ENCODE measurements at regions not wholly inside any gene's neighbourhood (a gene's known extent, or its start where the extent isn't known, plus 50 kb on each side); places are given as distances from the start of the nearest gene placed in this dataset.
A peak's percentile ranks its signal among the peaks of the same experiment; 100 is the strongest.

DNA sequence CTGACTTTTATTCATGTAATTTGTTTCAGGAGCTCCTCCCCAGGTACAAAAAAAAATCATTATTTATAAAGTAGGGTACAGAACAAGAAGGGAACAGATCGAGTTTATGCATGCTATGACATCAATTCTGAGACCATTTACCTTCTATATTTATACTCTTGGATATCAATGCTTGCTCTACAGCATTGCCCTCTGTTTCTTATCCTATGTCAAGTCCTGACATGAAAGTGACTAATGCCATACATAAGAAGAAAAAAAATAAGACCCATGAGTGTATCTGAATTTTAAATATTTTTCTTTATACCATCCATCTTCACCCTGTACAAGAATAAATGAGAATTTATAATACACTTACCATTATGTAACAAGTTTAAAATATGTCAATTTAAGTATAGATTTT lies 2016.3 kb upstream of the CDH9 start:
- TF ChIP-seq CTCF (IDR thresholded peaks at IDR 0.05) (no peak), EZH2 (IDR thresholded peaks at IDR 0.05) (no peak), EZH2phosphoT487 (IDR thresholded peaks at IDR 0.05) (no peak)
- Histone ChIP-seq H2AFZ (replicated peaks) (no peak overlapping the region), H3K4me1 (no peaks in the 10 kb centered on the region), H3K36me3 (no peaks in the 10 kb centered on the region), H3K4me2 (no peak overlapping the region), H3K27me3 (no peaks in the 10 kb centered on the region), H3K4me3 (no peak overlapping the region), H3K79me2 (ENCODE audit: low read depth) (no peaks in the 10 kb centered on the region), H3K9me3 (ENCODE audit: low read depth) (no peaks in the 10 kb centered on the region), H3K27ac (no peak overlapping the region), H3F3A (ENCODE audit: low read depth) (no peaks in the 10 kb centered on the region), H3K9ac (no peak overlapping the region), H4K20me1 (ENCODE audit: low read depth) (no peaks in the 10 kb centered on the region)
- Mint-ChIP-seq H3K27ac (no peak overlapping the region), H3K4me1 (no peaks in the 10 kb centered on the region), H3K27me3 (ENCODE audit: insufficient read depth, low read depth) (no peaks in the 10 kb centered on the region), H3K36me3 (no peaks in the 10 kb centered on the region), H3K9me3 (no peaks in the 10 kb centered on the region), H3K4me3 (no peak overlapping the region)
- DNase-seq (ENCODE audit: low spot score), result no peak

DNA sequence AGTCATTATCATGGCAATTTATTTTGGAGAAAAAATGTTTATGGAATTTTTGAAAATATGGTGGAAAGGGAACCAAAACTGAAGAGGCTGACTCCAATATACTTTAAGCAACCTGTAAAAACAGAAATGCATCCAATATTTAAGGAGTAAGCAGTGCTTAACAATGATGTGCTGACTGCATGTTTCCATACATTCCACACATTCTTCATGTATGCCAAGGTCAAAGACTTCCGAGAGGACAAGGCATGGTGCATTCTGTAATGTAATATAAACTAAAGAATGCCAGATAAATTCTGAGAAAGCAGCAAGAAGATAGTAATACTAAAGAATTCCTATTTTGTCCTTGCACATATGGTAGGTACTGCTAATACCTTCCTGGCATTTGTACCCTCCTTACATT lies 2015.9 kb upstream of the CDH9 start:
- no peaks in the 10 kb centered on the region for H3K27me3 ChIP-seq
- H3K4me3 ChIP-seq, result no peak overlapping the region
- no peaks in the 10 kb centered on the region for H3K36me3 Mint-ChIP-seq
- no peak overlapping the region for H3K27ac Mint-ChIP-seq
- H3K4me2 ChIP-seq, result no peak overlapping the region
- no peaks in the 10 kb centered on the region for H3K79me2 ChIP-seq (ENCODE audit: low read depth)
- no peak for DNase-seq (ENCODE audit: low spot score)
- no peak overlapping the region for H3K9ac ChIP-seq
- H2AFZ ChIP-seq (replicated peaks), result no peak overlapping the region
- no peaks in the 10 kb centered on the region for H3K4me1 Mint-ChIP-seq
- H3K4me3 Mint-ChIP-seq, result no peak overlapping the region
- H3K36me3 ChIP-seq, result no peaks in the 10 kb centered on the region
- TF ChIP-seq CTCF (IDR thresholded peaks at IDR 0.05) (no peak), EZH2 (IDR thresholded peaks at IDR 0.05) (no peak), EZH2phosphoT487 (IDR thresholded peaks at IDR 0.05) (no peak)
- no peaks in the 10 kb centered on the region for H3K9me3 ChIP-seq (ENCODE audit: low read depth)
- H3F3A ChIP-seq (ENCODE audit: low read depth), result no peaks in the 10 kb centered on the region
- H3K27ac ChIP-seq, result no peak overlapping the region
- no peaks in the 10 kb centered on the region for H3K27me3 Mint-ChIP-seq (ENCODE audit: insufficient read depth, low read depth)
- H3K4me1 ChIP-seq, result no peaks in the 10 kb centered on the region
- H4K20me1 ChIP-seq (ENCODE audit: low read depth), result no peaks in the 10 kb centered on the region
- H3K9me3 Mint-ChIP-seq, result no peaks in the 10 kb centered on the region

DNA sequence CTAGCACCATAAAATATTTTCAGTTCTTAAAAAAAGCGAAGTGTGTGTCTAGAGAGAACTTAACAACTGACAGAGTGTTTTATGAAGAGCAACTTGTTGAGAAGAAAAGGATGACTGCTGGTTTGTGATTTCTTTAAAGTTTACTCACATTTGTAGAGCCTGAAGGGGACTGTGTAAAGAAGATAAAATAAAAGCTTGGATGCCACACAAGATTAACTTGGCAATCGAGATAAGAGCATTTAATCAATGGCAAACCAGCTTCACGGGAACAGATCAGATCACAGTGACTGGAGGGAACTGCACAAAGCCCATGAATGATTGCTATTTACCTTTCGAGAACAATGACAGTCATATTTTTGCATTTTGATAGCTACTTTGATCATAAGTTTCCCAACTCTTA lies 2013.1 kb upstream of the CDH9 start:
- Mint-ChIP-seq H3K27me3 (ENCODE audit: insufficient read depth, low read depth) (no peaks in the 10 kb centered on the region), H3K27ac (no peak overlapping the region), H3K4me3 (no peak overlapping the region), H3K36me3 (no peaks in the 10 kb centered on the region), H3K9me3 (no peaks in the 10 kb centered on the region), H3K4me1 (no peaks in the 10 kb centered on the region)
- no peaks in the 10 kb centered on the region for H3K4me1 ChIP-seq
- H3K9ac ChIP-seq, result no peak overlapping the region
- no peaks in the 10 kb centered on the region for H4K20me1 ChIP-seq (ENCODE audit: low read depth)
- no peaks in the 10 kb centered on the region for H3K79me2 ChIP-seq (ENCODE audit: low read depth)
- no peak overlapping the region for H3K27ac ChIP-seq
- H2AFZ ChIP-seq (replicated peaks), result peak overlapping the region; percentile 38
- H3K36me3 ChIP-seq, result no peaks in the 10 kb centered on the region
- TF ChIP-seq CTCF (IDR thresholded peaks at IDR 0.05) (no peak), EZH2phosphoT487 (IDR thresholded peaks at IDR 0.05) (no peak), EZH2 (IDR thresholded peaks at IDR 0.05) (no peak)
- no peaks in the 10 kb centered on the region for H3K27me3 ChIP-seq
- H3K4me2 ChIP-seq, result no peak overlapping the region
- no peaks in the 10 kb centered on the region for H3F3A ChIP-seq (ENCODE audit: low read depth)
- H3K9me3 ChIP-seq (ENCODE audit: low read depth), result no peaks in the 10 kb centered on the region
- H3K4me3 ChIP-seq, result no peak overlapping the region
- no peak for DNase-seq (ENCODE audit: low spot score)

DNA sequence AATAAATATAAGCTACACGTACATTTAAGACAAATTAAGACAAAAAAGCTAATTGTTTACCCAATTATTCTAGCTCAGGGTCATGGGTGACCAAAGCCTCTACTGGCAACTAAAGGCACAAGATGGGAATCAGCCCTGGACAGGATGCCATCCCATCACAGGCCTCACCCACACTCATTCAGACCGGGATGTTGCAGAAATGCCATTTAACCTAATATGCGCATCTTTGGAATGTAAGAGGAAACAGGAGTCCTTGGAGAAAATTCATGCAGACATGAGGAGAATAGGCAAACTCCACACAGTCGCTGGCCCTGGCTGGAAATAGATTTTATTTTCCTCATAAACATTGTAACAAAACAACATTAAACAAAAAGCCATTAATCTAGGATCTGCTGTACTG lies 2003.8 kb upstream of the CDH9 start:
- no peak for DNase-seq (ENCODE audit: low spot score)
- no peak overlapping the region for H2AFZ ChIP-seq (replicated peaks)

More for the DNA sequence above, 2003.8 kb upstream of the CDH9 start:
- Histone ChIP-seq H3K27me3 (no peaks in the 10 kb centered on the region), H4K20me1 (ENCODE audit: low read depth) (no peaks in the 10 kb centered on the region), H3K9me3 (ENCODE audit: low read depth) (no peaks in the 10 kb centered on the region), H3K27ac (no peak overlapping the region), H3K36me3 (no peaks in the 10 kb centered on the region), H3K4me2 (no peak overlapping the region), H3K9ac (no peak overlapping the region), H3K4me1 (peaks cover 4% of the 10 kb centered on the region), H3K4me3 (no peak overlapping the region), H3K79me2 (ENCODE audit: low read depth) (no peaks in the 10 kb centered on the region), H3F3A (ENCODE audit: low read depth) (no peaks in the 10 kb centered on the region)
- no peaks in the 10 kb centered on the region for H3K36me3 Mint-ChIP-seq
- H3K9me3 Mint-ChIP-seq, result no peaks in the 10 kb centered on the region
- no peaks in the 10 kb centered on the region for H3K27me3 Mint-ChIP-seq (ENCODE audit: insufficient read depth, low read depth)
- TF ChIP-seq EZH2 (IDR thresholded peaks at IDR 0.05), result no peak
- TF ChIP-seq CTCF (IDR thresholded peaks at IDR 0.05), result no peak
- TF ChIP-seq EZH2phosphoT487 (IDR thresholded peaks at IDR 0.05), result no peak
- H3K4me3 Mint-ChIP-seq, result no peak overlapping the region
- no peak overlapping the region for H3K27ac Mint-ChIP-seq
- H3K4me1 Mint-ChIP-seq, result peaks cover 12% of the 10 kb centered on the region
